HCT116 (cell line): ENCODE measurements at regions not wholly inside any gene's neighbourhood (a gene's known extent, or its start where the extent isn't known, plus 50 kb on each side); places are given as distances from the start of the nearest gene placed in this dataset.

ENCODE experiments used
- ATAC-seq: fragments of 200-7000 bp; cut with Tn5 transposase; 2 replicates; pipeline ENCODE4 v1.9.1; 2020; ENCODE audit warnings: mild to moderate bottlenecking, moderate library complexity
- BruUV-seq: library from RNA; stranded (reverse); fragments of 400-500 nt; replicated peaks from 2 replicates; lab custom pipeline; 2021; lab: Mats Ljungman, UMichigan
- CTCF ChIA-PET: fragments of 300-600 bp; sonication (Branson Sonifier 250); formaldehyde crosslinking; loops from one replicate; lab custom pipeline; 2021; ENCODE audit warnings: antibody characterized with exemption; lab: Charles Lee
- POLR2A ChIA-PET: fragments of 300-600, 350-600 bp; sonication (Branson Sonifier 250); formaldehyde crosslinking; loops from one replicate; lab custom pipeline; 2021; ENCODE audit warnings: antibody characterized with exemption; lab: Charles Lee
- RAD21 ChIA-PET, 2 experiments: fragments of 300-600 bp; sonication (Branson Sonifier 250); formaldehyde crosslinking; loops; one replicate each; lab custom pipeline; 2023; ENCODE audit warnings: low total read pairs in 2 of 2; ENCODE audit not compliant: uncharacterized antibody in 2 of 2, unreplicated experiment in 2 of 2, low non-redundant PET in 1 of 2; lab: Charles Lee
- DNase-seq: peaks from one replicate; pipeline ENCODE4 v3.0.0-alpha.2; 2010; ENCODE audit warnings: low read depth, low spot score
- H2AFZ ChIP-seq: fragments of 200-600 bp; shearing (Covaris generic), sonication (generic); 2 replicates; pipeline ENCODE4 v1.6.1; 2017; ENCODE audit warnings: low read depth, mixed run types, mixed read lengths, antibody characterized with exemption, low read length; ENCODE audit not compliant: poor library complexity, severe bottlenecking
- H3K27ac ChIP-seq: 2 replicates; pipeline ENCODE4 v1.5.1; 2012; ENCODE audit warnings: low read depth, low read length
- H3K27me3 ChIP-seq: fragments of 200-600 bp; sonication (generic); 2 replicates; pipeline ENCODE4 v1.6.1; 2016; ENCODE audit warnings: mixed run types, low read length, mixed read lengths; ENCODE audit not compliant: insufficient read depth
- H3K36me3 ChIP-seq, 2 experiments: fragments of 200-500 bp in 1 of 2; fragments of 200-600 bp in 1 of 2; sonication (Bioruptor generic) in 1 of 2; sonication (generic) in 1 of 2; 2 replicates each; pipeline versions ENCODE4 v1.5.1 to v1.6.1; 2014 to 2016; ENCODE audit warnings: low read length in 2 of 2, inconsistent platforms in 1 of 2, mixed read lengths in 1 of 2, mixed run types in 1 of 2; ENCODE audit not compliant: insufficient read depth in 2 of 2, control insufficient read depth in 1 of 2
- H3K4me1 ChIP-seq, 2 experiments: fragments of 200-600 bp in 1 of 2; sonication (generic) in 1 of 2; 2 replicates each; pipeline versions ENCODE4 v1.5.1 to v1.6.1; 2012 to 2017; ENCODE audit warnings: low read length in 2 of 2, inconsistent platforms in 1 of 2, mild to moderate bottlenecking in 1 of 2, mixed read lengths in 1 of 2, mixed run types in 1 of 2, moderate library complexity in 1 of 2; ENCODE audit not compliant: insufficient read depth in 2 of 2, control insufficient read depth in 1 of 2
- H3K4me2 ChIP-seq: fragments of 200-600 bp; sonication (generic); 2 replicates; pipeline ENCODE4 v1.6.1; 2017; ENCODE audit warnings: mixed run types, low read length, mixed read lengths
- H3K4me3 ChIP-seq, 2 experiments: fragments of 200-600 bp in 1 of 2; sonication (generic) in 1 of 2; replicated peaks in 1 of 2; 2 replicates each; pipeline ENCODE4 v1.5.1; 2011 to 2016; ENCODE audit warnings: low read length in 2 of 2, control low read depth in 1 of 2, low read depth in 1 of 2, mild to moderate bottlenecking in 1 of 2, mixed read lengths in 1 of 2, mixed run types in 1 of 2
- H3K79me2 ChIP-seq: fragments of 200-600 bp; sonication (generic); 2 replicates; pipeline ENCODE4 v1.6.1; 2017; ENCODE audit warnings: mild to moderate bottlenecking, mixed run types, low read length, moderate library complexity, mixed read lengths; ENCODE audit not compliant: insufficient read depth
- H3K9ac ChIP-seq: fragments of 200-600 bp; sonication (generic); 2 replicates; pipeline ENCODE4 v1.6.1; 2016; ENCODE audit warnings: low read length, mixed read lengths
- H3K9me2 ChIP-seq: fragments of 200-600 bp; sonication (generic), shearing (Covaris generic); 2 replicates; pipeline ENCODE4 v1.6.1; 2017; ENCODE audit warnings: mixed run types, mild to moderate bottlenecking, moderate library complexity; ENCODE audit not compliant: insufficient read depth
- H3K9me3 ChIP-seq, 2 experiments: fragments of 200-500 bp in 1 of 2; fragments of 200-600 bp in 1 of 2; sonication (Bioruptor generic) in 1 of 2; sonication (generic) in 1 of 2; 2 replicates each; pipeline ENCODE4 v1.6.1; 2014 to 2017; ENCODE audit warnings: low read length in 2 of 2, mixed read lengths in 2 of 2, inconsistent platforms in 1 of 2, low read depth in 1 of 2, mild to moderate bottlenecking in 1 of 2, mixed run types in 1 of 2, moderate library complexity in 1 of 2; ENCODE audit not compliant: control insufficient read depth in 1 of 2, insufficient read depth in 1 of 2
- H4K20me1 ChIP-seq: fragments of 200-600 bp; sonication (generic), shearing (Covaris generic); 2 replicates; pipeline ENCODE4 v1.6.1; 2017; ENCODE audit warnings: mixed run types, mild to moderate bottlenecking, moderate library complexity; ENCODE audit not compliant: insufficient read depth
- CBX3 ChIP-seq: IDR thresholded peaks from 2 replicates; pipeline ENCODE4 v1.6.1; 2012; ENCODE audit warnings: low read depth
- CTCF ChIP-seq, 3 experiments: fragments of 200-600 bp in 1 of 3; sonication (generic) in 1 of 3; IDR thresholded peaks in 2 of 3; conservative IDR thresholded peaks in 1 of 3; 2 replicates each; pipeline ENCODE4 v1.5.1; 2012 to 2017; ENCODE audit warnings: low read depth in 2 of 3, low read length in 2 of 3, antibody characterized with exemption in 1 of 3, borderline replicate concordance in 1 of 3, control low read depth in 1 of 3, mild to moderate bottlenecking in 1 of 3, mixed read lengths in 1 of 3, mixed run types in 1 of 3, moderate library complexity in 1 of 3; ENCODE audit not compliant: insufficient read depth in 1 of 3
- MAX ChIP-seq: IDR thresholded peaks from 2 replicates; pipeline ENCODE4 v1.6.1; 2012
- REST ChIP-seq: IDR thresholded peaks from 2 replicates; pipeline ENCODE4 v1.6.1; 2012; ENCODE audit warnings: low read depth
- SP1 ChIP-seq: IDR thresholded peaks from 2 replicates; pipeline ENCODE4 v1.6.1; 2012; ENCODE audit warnings: low read depth
- intact Hi-C: fragments of 100-400 bp; cut with micrococcal nuclease; formaldehyde crosslinking; loops from 2 replicates; pipeline ENCODE4 v1.10.0; 2022

- no peaks in the 10 kb centered on the region for H3K36me3 ChIP-seq
Observed at GRCh38 chr2:160753960-160754359, 260.4 kb upstream of the RBMS1 start.

More at GRCh38 chr2:160753960-160754359, 260.4 kb upstream of the RBMS1 start:
- TF ChIP-seq REST (no peak), CTCF (IDR thresholded peaks at IDR 0.05 in 2 of 3, conservative IDR thresholded peaks at IDR 0.05 in 1 of 3; ENCODE audit: borderline replicate concordance in 1 of 3, insufficient read depth in 1 of 3, low read depth in 2 of 3, low read length in 2 of 3) (no peak), SP1 (no peak), CBX3 (peak; percentile 98), MAX (no peak)
- CTCF ChIA-PET, result no interaction called here
- Histone ChIP-seq H3K79me2 (no peaks in the 10 kb centered on the region), H2AFZ (no peak overlapping the region), H3K4me1 (peaks cover 8 to 25% of the 10 kb centered on the region in 2 experiments; a peak in 3 of 4 replicates), H3K4me3 (no peak overlapping the region), H3K27ac (peak overlapping the region; percentile 15; the same call in 1 of the 2 replicates), H3K9me2 (no peaks in the 10 kb centered on the region), H3K27me3 (no peaks in the 10 kb centered on the region), H3K4me2 (no peak overlapping the region), H4K20me1 (no peaks in the 10 kb centered on the region), H3K9me3 (peaks cover 3 to 8% of the 10 kb centered on the region in 2 experiments; a peak in 2 of 4 replicates), H3K9ac (no peak overlapping the region)
- DNase-seq (no peak), ATAC-seq (no peak)
- RAD21 ChIA-PET, result interaction anchor here in 1 of 2 experiments (0.6 kb wide), 1 partner anchor 430 kb away, joined by 5 read pairs; no protein-coding TSS in a partner anchor
- intact Hi-C loops, result no loop called here
- no TSS peak for BruUV-seq
- POLR2A ChIA-PET, result no interaction called here
